ENCODE measurements at regions not wholly inside any gene's neighbourhood (a gene's known extent, or its start where the extent isn't known, plus 50 kb on each side); places are given as distances from the start of the nearest gene placed in this dataset.
"Not testable (repeated sequence)": the region's sequence is repeated elsewhere in the genome, so short reads cannot be mapped to it uniquely, and the experiment has no call there.

DNA sequence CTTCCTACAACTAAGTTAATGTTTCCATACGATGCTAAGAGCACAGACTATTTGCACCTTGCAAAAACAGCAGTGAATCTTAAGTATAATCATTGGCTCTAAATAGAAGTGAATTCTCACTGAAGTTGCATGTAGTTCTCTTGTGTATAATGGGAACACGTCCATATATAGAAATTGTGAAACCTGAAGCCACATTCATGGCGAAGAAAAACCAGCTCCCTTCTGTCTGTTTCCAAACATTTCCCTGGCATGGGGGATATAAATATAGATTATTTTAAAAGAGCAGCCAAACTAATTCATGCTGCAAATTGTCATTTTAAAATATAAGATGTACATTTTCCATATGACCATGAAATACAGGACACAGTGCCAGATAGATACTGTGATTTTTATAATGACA, 71.1 kb downstream of the TRAM1L1 start:
- no peak for DNase-seq

DNA sequence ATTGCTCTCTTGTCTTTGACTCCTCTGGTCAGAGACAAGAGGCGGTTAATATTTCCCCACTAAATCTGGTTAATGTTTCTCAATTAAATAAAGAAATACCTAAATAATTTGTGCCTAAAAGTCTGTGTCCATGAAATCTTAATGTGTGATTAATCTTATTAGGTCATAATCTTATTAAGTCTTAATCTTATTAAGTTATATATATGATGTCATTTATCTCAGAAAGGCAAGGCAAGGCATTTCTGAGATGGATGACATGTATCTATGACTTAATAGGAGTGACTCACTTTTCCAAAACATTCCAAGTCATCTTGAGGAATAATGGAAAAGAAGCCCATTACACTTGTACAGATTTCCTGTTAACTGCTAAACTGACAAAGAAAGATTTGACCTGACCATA, 74.7 kb downstream of the TRAM1L1 start:
- DNase-seq: no peak

- DNase-seq: no peak
Measured at GRCh38 chr4:117001077-117001476, 84.3 kb downstream of the TRAM1L1 start.

DNA sequence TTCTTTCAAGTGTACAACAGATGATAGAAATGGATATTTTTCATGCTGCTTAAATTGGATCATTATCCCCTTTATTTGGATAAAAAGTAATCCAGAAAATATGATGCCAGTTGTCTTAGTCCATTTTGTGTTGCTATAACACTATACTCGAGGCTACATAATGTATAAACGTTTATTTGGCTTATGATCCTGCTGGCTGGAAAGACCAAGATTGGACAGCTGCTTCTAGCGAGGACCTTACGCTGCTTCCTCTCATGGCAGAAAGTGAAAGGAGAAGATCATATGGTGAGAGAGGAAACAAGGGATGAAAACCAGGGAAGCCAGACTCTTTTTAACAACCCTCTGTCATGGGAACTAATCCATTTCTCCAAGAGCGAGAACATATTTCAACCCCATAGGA, 102.7 kb downstream of the TRAM1L1 start:
- DNase-seq: no peak

DNA sequence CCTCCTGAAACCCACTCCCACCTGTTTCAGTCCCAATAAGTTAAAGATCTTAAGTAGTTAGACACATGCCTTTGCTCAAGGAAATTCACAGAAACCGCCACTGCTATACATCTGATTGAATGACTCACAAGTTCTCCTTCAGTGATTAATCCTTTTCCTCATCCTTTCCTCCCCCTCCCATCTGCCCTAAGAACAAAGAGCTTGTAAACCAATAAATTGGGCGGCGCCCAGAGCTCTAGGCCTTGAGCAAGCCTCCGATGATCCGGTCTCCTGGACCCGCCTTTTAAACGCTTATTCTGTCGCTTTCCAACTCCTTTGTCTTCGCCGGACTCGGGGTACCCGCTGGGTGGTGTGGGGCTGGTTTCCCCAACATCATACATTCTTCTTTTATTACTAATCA, 104.9 kb downstream of the TRAM1L1 start:
- DNase-seq: not testable (repeated sequence)

- no peak for DNase-seq
Measured at GRCh38 chr4:116959045-116959444, 126.3 kb downstream of the TRAM1L1 start.

GRCh38 chr4:116953947-116954346, 131.4 kb downstream of the TRAM1L1 start:
- DNase-seq: peak in 1 of 14 donors; percentile 69

GRCh38 chr4:116952530-116953136, 132.7 kb downstream of the TRAM1L1 start:
- DNase-seq: peak in 1 of 14 donors; percentile 49

GRCh38 chr4:116949856-116950255, 135.5 kb downstream of the TRAM1L1 start:
- DNase-seq: no peak

GRCh38 chr4:116942315-116942714, 143.1 kb downstream of the TRAM1L1 start:
- DNase-seq: no peak

DNA sequence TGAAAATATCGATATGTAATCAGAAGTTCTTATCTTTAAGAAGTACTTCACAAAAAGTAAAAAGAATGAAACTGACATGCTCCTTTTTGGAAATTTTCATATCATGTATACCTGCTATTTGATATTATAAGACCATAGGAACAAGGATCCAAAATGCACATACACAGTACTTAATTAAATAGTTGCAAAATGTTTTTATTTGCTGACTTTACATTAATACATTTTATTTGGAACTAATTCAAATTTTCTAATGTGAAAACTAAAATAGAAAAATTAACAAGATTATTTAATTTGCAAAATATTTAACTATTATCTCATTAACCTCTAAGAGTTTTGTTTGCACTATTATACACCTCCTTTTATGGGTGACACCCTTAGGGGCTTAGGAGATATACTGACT, 155.0 kb downstream of the TRAM1L1 start:
- DNase-seq: no peak

GRCh38 chr4:116926631-116927295, 158.6 kb downstream of the TRAM1L1 start:
- peak in 1 of 14 donors; percentile 21 for DNase-seq

GRCh38 chr4:116925900-116926457, 159.4 kb downstream of the TRAM1L1 start:
- DNase-seq: peak in 4 of 14 donors; percentile 1 to 50 (median 17)

DNA sequence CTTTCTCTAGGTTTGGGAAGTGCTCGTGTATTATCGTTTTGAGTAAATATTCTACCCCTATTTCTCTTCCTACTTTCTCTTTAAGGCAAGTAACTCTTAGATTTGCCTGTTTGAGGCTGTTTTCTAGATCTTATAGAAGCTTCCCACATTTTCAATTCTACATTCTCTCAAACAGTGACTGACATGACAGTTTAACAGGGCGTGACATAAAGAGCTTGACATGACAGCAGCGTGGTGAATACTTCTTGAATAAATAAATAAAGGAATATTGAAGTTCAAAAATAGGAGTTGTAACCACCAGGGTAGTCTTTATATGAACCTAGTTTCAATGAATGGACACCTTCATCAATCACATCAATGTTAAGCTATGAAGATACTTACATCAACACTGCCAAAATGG, 162.0 kb downstream of the TRAM1L1 start:
- DNase-seq: no peak

GRCh38 chr4:116913451-116913850, 171.9 kb downstream of the TRAM1L1 start:
- no peak for DNase-seq

DNA sequence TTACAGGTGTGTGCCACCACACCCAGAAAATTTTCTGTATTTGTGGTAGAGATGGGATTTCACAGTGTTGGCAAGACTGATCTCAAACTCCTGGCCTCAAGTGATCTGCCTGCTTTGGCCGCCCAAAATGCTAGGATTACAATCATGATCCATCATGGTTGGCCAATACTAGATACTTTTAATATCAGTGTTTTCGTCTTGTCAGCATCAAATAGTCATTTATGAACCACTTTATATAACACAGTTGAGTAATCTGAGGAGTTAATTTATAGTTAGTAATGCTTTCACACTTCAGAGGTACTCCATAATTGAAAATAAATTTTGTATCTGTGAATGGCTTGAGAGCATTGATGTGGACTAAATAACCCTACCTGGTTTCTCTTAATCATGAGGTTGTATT, 178.6 kb downstream of the TRAM1L1 start:
- no peak for DNase-seq

- DNase-seq: no peak
Measured at GRCh38 chr4:116899561-116899960, 185.8 kb downstream of the TRAM1L1 start.

GRCh38 chr4:116885579-116885978, 199.8 kb downstream of the TRAM1L1 start:
- no peak for DNase-seq

DNA sequence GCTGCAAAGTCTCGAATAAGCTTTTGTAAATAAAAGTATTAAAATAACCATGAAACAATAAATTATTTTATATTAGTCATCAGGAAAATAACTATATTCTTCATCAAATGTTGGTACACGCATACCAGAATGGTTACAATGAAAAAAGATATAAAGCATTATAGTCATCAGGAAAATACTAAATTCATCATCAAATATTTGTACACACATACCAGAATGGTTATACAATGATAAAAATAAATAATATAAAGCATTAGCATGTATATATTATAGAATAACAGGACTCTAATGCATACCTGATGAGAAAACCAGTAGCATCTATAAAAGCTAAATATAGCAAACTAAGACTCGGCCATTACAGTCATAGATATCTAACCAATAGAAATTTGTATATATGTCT, 202.9 kb downstream of the TRAM1L1 start:
- no peak for DNase-seq

DNA sequence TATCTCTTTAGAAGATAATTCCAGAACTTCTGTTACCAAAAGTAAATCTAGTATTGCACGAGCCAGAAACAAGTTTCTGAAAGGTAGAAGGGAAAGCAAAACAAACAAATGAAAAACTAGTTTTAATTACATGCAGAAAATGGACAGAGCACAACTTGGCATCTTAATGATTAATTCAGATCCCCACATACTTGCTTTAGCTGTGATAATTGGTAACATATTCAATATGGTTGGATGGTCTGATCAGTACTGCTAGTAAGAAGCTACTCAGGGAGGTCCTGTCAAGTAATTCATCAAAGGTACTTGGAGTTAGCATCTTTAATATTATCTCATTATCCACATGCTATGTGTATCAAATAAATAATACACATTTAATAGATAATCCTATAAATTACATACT, 204.3 kb downstream of the TRAM1L1 start:
- DNase-seq: no peak

DNA sequence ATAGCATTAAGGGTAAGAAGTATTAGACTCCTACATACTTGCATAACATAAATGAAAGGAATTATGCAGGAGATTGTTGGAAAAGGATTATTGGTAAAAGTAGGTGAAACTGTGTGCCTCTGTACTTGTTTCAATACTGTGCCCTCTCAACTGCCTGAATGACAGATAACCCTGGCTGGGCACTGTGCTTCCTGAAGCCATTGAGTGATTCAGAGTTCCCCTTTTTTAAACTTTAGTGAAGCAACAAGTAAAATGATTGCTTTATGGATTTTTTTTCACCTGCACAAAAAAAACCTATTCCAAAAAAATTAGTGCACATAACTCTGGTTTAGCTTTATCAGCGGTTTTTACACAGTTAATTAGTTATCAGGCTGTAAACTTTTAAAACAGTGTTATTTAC, 204.8 kb downstream of the TRAM1L1 start:
- DNase-seq: no peak

GRCh38 chr4:116878280-116878679, 207.1 kb downstream of the TRAM1L1 start:
- DNase-seq: no peak

DNA sequence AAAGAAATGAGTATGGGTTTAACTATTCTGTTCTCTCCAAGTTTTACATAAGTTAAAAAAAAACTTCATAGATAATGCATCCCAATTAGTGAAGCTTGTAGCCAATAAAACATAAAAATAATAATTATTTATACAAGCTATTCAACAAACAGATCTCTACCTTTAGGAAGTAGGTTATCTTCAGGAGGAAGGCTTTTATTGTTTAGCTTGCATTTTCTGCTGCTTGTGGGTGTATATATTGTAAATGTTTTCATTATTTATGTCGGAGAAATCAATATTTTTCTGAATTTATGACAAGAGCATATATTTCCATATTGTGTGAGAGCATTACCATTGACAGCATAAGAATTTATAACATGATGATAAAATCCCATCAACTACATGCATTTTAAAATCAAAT, 208.3 kb downstream of the TRAM1L1 start:
- DNase-seq: no peak

GRCh38 chr4:116872941-116873340, 212.4 kb downstream of the TRAM1L1 start:
- no peak for DNase-seq

Measured in C1 segment of cervical spinal cord (tissue), 14 donors.